Suppressor macrophage (primary cell): ENCODE measurements at regions not wholly inside any gene's neighbourhood (a gene's known extent, or its start where the extent isn't known, plus 50 kb on each side); places are given as distances from the start of the nearest gene placed in this dataset.
"Not testable (repeated sequence)": the region's sequence is repeated elsewhere in the genome, so short reads cannot be mapped to it uniquely, and the experiment has no call there.

Source experiments
- DNase-seq, 4 experiments: peaks; one replicate each; pipeline ENCODE4 v3.0.0-alpha.2; 2020 to 2022

GRCh38 chr7:10637991-10638390 lies 335.7 kb upstream of the PHF14 start:
- DNase-seq = no peak

GRCh38 chr7:10643545-10643944 lies 330.1 kb upstream of the PHF14 start:
- DNase-seq = no peak

GRCh38 chr7:10644849-10645248 lies 328.8 kb upstream of the PHF14 start:
- no peak for DNase-seq

GRCh38 chr7:10646194-10646593 lies 327.5 kb upstream of the PHF14 start:
- peak; percentile 9 to 75 (median 58) for DNase-seq

DNA sequence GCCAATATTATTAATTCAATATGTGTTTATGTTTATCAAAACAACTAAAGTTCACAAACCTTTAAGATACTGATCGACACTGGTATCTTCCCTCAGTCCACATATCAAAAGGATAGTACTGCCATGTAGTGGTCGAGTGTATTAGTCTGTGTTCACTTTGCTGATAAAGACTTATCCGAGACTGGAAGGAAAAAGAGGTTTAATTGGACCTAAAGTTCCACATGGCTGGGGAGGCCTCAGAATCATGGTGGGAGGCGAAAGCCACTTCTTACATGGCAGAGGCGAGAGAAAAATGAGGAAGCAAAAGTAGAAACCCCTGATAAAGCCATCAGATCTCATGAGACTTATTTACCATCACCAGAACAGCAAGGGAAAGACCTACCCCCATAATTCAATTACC lies 325.4 kb upstream of the PHF14 start:
- DNase-seq = no peak

DNA sequence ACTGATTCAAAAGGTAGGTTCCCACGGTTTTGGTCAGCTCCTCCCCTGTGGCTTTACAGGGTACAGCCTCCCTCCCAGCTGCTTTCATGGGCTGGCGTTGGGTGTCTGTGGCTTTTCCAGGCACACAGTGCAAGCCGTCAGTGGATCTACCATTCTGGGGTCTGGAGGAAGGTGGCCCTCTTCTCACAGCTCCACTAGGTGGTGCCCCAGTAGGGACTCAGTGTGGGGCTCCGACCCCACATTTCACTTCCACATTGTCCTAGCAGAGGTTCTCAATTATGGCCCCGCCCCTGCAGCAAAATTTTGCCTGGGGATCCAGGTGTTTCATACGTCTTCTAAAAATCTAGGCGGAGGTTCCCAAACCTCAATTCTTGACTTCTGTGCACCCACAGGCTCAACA lies 324.6 kb upstream of the PHF14 start:
- DNase-seq = not testable (repeated sequence)

- DNase-seq = no peak
These were observed 318.6 kb upstream of the PHF14 start for GRCh38 chr7:10655031-10655430.

GRCh38 chr7:10657201-10657600 lies 316.5 kb upstream of the PHF14 start:
- no peak for DNase-seq

- DNase-seq = no peak
These were observed 315.8 kb upstream of the PHF14 start for GRCh38 chr7:10657837-10658236.

DNA sequence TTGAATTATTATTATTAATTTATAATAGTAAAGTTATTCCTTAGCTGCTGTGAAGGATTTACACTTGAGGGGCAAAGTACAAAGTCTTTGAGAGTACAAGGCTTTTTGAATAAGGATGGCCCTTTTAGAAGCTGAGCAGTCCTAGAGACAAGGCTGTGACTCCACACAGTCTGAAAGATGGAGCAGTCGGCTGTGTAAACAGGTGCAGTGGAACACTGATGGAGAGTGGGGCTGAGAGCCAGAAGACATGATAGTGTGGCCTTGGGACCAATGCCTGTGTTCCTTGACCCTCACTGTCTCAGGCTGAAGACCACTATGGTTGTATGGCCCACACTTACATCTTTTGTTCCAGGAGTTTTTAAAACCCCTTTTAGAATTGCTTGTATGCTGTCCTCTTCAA lies 311.2 kb upstream of the PHF14 start:
- no peak for DNase-seq

DNA sequence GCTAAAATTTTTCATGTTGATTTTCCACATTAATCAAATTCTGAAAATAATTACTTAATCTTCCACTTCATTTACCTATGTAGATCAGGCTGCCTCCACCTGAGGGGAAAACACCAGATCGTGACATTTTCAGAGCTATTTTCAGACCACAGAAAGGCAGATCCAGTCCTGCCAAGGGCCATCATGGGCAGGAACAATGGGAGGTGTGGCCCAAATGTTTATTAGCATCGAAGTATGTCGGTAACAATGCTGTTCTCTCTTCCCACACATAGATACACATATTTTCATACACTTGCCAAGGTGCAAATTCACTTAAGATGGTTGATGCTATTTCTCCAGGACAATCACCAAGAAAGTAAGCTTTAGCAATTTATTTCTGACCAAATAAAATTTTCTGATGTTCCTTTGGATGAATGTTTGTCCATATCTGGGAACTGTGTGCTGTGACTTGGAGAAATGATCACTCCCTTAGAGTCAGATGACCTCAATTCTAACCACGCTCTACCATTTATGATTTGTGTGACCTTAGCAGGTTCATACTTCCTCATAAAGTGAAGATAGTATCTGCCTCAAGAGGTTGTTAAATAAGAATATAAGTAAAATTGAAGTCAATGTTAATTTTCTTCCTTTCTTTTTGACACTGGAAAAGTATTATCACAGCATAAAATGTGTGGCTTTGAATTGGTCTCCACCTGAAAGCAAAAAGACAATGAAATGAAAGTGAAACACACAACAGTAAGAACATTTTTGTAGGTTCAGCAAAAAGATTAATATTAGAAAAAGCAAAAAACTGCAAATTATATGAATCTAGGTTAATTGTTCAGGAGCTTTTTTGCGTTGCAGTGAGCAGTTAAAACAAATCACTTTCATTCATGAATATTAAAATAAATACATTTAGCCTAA lies 310.4 kb upstream of the PHF14 start:
- peak in 3 of 4 experiments; percentile 2 to 26 (median 22) for DNase-seq

DNA sequence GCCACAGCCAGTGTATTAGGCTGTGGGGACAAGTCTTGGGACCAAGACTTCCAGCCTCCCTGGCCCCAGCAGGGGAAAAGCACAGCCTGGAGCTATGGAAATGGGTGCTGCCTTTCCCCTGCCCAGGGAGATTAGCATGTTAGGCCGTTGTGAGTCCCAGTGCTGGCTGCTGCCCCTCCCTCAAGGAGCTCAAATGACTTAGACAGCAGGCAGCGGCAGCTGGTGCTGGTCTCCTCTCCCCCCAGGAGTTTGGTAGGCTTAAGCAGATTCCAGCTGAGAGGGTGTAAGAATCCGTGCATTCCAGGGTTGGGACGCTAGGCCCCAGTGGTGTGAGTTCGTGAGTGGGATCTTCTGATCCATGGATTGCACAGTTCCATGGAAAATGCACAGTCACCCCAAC lies 301.5 kb upstream of the PHF14 start:
- DNase-seq = no peak

DNA sequence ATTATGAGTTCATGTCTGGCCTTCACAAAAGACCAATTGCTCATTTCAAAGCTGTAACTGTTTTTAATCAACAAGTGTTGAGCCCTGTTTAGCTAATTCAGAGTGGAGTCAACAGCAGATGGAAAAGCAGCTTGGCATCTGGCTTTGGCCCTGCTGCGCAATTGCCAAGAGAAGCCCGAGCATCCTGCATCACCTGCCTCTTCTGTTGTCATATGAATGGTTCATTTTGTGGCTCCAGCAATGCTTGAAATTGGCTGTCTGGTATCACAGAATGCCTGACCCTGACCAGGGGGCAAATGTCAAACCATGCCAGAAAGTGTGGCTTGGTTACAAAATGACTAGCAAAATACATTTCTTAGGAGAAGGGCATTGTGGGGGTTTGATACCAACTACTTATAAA lies 296.5 kb upstream of the PHF14 start:
- no peak for DNase-seq

GRCh38 chr7:10677668-10678232 lies 295.9 kb upstream of the PHF14 start:
- peak in 2 of 4 experiments; percentile 2 to 20 for DNase-seq

DNA sequence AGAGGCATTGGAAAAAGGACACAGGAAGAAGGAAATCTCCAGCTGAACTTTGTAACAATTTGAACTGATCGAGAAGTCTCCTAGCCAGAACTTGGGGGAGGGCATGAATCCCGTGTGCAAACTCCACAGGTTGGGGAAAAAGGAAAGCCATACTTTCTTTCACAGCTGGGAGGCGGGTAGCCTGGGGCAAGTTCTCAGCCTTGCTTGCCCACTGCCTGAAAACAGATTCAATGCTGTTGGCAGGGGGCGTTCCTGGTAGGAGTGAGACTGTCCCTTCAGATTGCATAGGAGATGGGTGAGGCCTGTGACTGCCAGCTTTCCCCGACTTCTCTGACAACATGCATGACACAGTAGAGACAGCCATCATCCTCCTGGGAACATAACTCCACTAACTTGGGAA lies 289.1 kb upstream of the PHF14 start:
- DNase-seq = no peak

DNA sequence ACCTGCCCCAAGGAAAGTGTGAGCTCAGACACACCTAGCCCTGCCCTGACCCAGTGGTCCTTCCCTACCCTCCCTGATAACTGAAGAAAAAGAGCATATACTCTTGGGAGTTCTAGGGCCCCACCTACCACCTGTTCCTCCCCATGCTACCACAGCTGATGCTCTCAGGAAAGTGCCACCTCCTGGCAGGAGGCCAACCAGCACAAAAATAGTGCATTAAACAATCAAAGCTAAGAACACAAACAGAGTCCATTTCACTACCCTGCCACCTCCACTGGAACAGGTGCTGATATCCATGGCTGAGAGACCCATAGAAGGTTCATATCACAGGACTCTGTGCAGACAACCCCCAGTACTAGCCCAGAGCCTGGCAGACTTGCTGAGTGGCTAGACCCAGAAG lies 288.6 kb upstream of the PHF14 start:
- DNase-seq = no peak

DNA sequence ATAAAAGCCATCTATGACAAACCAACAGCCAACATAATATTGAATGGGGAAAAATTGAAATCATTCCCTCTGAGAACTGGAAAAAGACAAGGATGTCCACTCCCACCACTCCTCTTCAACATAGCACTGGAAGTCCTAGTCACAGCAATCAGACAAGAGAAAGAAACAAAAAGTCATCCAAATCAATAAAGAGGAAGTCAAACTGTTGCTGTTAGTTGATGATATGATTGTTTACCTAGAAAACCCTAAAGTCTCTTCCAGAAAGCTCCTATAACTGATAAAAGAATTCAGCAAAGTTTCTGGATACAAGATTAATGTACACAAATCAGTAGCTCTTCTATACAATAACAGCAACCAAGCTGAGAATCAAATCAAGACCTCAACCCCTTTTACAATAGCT lies 285.1 kb upstream of the PHF14 start:
- DNase-seq = no peak

DNA sequence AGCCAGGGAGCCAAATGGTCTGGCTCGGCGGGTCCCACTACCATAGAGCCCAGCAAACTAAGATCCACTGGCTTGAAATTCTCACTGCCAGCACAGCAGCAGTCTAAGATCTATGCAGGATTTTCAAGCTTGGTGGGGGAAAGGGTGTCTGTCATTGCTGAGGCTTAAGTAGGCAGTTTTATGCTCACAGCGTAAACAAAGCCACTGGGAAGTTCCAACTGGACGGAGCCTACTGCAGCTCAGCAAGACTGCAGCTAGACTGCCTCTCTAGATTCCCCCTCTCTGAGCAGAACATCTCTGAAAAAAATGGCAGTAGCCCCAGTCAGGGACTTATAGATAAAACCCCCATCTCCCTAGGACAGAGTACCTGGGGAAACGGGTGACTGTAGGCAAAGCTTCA lies 277.6 kb upstream of the PHF14 start:
- DNase-seq = no peak

DNA sequence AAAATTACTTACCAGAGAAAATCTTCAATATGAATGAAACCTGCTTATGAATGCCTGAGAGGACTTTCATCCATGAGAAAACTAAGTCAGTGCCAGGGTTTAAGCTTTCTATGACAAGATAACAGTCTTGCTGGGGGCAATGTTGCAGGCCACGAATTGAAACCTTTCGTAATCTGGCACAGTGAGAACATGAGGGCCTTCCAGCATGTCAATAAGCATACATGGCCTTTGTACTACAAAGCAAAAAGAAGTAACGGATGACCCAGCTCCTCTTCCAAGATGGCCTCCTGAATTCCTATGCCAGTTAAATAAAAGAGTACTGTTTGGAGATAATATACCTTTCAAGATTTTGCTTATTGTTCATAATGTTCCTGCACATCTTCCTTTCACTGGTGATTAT lies 270.6 kb upstream of the PHF14 start:
- DNase-seq = no peak

DNA sequence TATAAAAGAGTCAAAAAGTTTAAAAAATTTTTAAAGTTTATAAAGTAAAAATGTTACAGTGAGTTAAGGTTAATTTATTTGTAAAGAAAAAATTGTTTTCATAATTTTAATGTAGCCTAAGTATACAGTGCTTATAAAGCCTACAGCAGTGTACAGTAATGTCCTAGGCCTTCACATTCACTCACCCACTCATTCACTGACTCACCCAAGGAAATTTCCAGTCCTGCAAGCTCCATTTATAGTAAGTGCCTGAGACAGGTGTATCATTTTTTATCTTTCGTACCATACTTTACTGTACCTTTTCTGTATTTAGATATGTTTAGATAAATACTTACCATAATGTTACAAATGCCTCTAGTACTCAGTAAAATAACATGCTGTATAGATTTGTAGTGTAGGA lies 269.7 kb upstream of the PHF14 start:
- no peak for DNase-seq

DNA sequence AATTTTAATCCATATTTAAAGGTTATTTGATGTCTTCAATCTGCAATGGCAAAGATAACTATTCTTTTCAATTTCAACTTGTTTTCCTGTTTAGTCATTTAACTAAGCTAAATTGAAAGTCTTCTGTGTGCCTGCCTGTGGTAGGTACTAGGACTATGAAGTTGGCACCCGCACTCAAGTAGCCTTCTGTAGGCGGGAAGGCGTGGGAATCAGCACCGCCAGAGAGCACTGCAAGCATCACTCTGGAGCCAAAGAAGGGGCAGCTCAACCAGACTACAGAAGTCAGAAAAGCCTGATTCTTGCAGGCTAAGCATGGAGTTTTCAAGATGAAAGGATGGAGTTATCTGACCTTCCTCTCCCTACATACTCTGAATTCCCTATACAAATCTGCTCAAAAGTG lies 269.0 kb upstream of the PHF14 start:
- DNase-seq = no peak

DNA sequence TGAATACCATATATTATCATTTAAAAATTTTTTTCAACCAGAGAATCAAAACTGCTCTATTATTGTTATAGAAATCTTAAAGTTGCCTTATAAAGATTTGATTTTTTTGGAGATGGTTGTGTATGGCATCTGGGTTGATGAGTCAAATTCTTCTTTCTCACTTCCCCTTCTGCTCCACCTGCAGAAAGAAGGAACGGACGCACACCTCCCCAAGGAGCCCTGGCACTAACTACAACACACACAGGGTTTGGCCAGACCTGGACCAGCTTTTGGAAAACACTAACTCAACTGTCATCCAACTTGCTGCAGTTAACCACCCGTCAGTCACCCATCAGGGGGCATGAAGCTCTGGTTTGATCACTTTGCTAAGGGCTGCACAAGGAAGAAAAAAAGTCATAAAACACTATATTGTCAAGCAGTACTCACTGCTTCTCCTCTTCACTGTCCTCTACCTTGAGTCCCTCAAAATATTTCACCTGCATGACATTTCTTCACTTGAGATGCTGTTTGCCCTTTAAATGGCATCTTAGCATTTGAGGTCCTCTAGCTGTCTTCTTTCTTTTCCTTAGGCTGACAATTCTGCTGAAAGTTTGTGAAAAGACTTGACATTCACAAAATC lies 266.7 kb upstream of the PHF14 start:
- no peak for DNase-seq

- no peak for DNase-seq
These were observed 266.2 kb upstream of the PHF14 start for GRCh38 chr7:10707519-10707918.

DNA sequence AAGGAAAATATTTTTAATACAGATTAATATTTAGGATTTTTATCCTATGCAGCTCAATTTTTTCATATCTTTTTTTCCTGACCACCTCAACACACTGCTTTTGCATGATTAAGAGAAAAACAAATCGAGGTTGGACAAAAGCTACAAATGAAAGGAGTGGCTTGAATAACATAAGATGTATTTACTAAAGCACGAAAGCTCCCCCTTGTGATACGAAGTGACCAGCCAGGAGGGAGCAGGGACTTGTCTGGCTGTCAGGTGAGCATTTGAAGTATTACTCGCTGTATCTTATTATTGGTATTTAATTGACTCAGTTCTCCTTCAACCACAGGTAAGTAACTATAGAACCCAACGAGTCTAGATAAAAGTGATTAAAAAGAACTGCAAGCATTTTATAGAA lies 265.2 kb upstream of the PHF14 start:
- peak in 2 of 4 experiments; percentile 2 to 4 for DNase-seq
